C4-2B (cell line): ENCODE measurements at regions not wholly inside any gene's neighbourhood (a gene's known extent, or its start where the extent isn't known, plus 50 kb on each side); places are given as distances from the start of the nearest gene placed in this dataset.

ENCODE experiments used
- ZFX ChIP-seq: fragments of 450-650 bp; IDR thresholded peaks from 2 replicates; pipeline ENCODE4 v1.6.1; 2017
- TF ChIP-seq, protein P1 (sequence below): fragments of 450-650 bp; conservative IDR thresholded peaks from 2 replicates; pipeline ENCODE4 v1.5.1; 2017; ENCODE audit warnings: mild to moderate bottlenecking

DNA sequence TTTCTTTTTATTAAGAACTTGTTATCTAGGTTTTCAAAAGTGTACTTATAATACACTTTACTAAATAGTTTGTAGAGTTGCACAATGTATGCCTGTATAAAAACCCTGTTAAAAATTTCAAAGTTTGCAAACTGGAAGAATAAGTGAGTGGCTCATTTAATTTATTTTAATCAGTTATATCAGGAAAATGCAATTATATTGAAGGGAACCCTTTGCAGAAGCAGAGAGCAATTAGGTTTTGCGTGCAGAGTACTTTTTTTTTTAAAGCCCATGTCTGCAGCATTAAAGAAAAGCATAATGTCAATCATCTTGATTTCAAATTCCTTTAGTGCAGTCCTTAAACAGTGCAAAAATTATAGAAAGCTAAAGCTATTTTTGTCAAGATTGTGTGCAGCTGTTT, 271.3 kb upstream of the LDB2 start:
- TF ChIP-seq, protein P1, sequence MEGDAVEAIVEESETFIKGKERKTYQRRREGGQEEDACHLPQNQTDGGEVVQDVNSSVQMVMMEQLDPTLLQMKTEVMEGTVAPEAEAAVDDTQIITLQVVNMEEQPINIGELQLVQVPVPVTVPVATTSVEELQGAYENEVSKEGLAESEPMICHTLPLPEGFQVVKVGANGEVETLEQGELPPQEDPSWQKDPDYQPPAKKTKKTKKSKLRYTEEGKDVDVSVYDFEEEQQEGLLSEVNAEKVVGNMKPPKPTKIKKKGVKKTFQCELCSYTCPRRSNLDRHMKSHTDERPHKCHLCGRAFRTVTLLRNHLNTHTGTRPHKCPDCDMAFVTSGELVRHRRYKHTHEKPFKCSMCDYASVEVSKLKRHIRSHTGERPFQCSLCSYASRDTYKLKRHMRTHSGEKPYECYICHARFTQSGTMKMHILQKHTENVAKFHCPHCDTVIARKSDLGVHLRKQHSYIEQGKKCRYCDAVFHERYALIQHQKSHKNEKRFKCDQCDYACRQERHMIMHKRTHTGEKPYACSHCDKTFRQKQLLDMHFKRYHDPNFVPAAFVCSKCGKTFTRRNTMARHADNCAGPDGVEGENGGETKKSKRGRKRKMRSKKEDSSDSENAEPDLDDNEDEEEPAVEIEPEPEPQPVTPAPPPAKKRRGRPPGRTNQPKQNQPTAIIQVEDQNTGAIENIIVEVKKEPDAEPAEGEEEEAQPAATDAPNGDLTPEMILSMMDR, result no peak
- no peak for TF ChIP-seq ZFX
